ENCODE measurements at regions not wholly inside any gene's neighbourhood (a gene's known extent, or its start where the extent isn't known, plus 50 kb on each side); places are given as distances from the start of the nearest gene placed in this dataset.

GRCh38 chr12:24014240-24014639 lies 64.8 kb upstream of the SOX5 start:
- Mint-ChIP-seq H3K4me1 (peaks cover 41% of the 10 kb centered on the region), H3K27ac (peak overlapping the region; percentile 90), H3K4me3 (no peak overlapping the region), H3K36me3 (peaks cover 14% of the 10 kb centered on the region), H3K9me3 (peaks cover 11% of the 10 kb centered on the region), H3K27me3 (ENCODE audit: insufficient read depth, low read depth) (peaks cover 3% of the 10 kb centered on the region)
- Histone ChIP-seq H3K27ac (peak overlapping the region; percentile 83), H3K79me2 (ENCODE audit: low read depth) (no peaks in the 10 kb centered on the region), H3K4me1 (peaks cover 49% of the 10 kb centered on the region), H3K36me3 (no peaks in the 10 kb centered on the region), H3K9ac (no peak overlapping the region), H3K4me2 (peak overlapping the region; percentile 71), H3K9me3 (ENCODE audit: low read depth) (no peaks in the 10 kb centered on the region), H3K27me3 (no peaks in the 10 kb centered on the region), H3K4me3 (peak overlapping the region; percentile 13), H2AFZ (replicated peaks) (no peak overlapping the region), H3F3A (ENCODE audit: low read depth) (peaks cover 47% of the 10 kb centered on the region), H4K20me1 (ENCODE audit: low read depth) (no peaks in the 10 kb centered on the region)
- DNase-seq (ENCODE audit: low spot score), result peak; percentile 60
- TF ChIP-seq CTCF (IDR thresholded peaks at IDR 0.05) (no peak), EZH2 (IDR thresholded peaks at IDR 0.05) (no peak), EZH2phosphoT487 (IDR thresholded peaks at IDR 0.05) (no peak)

DNA sequence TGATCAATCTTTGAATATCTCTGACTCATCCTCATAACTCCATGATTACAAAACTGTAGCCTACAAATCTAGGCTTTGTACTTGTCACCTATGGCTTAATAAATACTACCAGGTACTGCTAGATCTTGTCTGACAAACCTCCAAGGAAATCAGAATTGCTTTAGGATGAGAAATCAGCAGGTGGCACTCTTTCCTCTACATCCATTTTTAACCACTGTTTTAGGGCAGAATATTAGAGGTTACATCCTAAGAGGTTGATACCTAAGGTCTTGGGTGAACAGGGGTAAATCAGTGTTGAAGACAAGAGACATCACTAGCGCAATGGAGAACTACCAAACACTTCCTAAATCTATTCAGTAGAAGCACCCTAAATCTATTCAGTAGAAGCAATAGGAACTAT lies 63.1 kb upstream of the SOX5 start:
- Histone ChIP-seq H2AFZ (replicated peaks) (no peak overlapping the region), H3K9me3 (ENCODE audit: low read depth) (no peaks in the 10 kb centered on the region), H4K20me1 (ENCODE audit: low read depth) (no peaks in the 10 kb centered on the region), H3K9ac (no peak overlapping the region), H3K4me1 (peaks cover 49% of the 10 kb centered on the region), H3K79me2 (ENCODE audit: low read depth) (no peaks in the 10 kb centered on the region), H3F3A (ENCODE audit: low read depth) (peaks cover 61% of the 10 kb centered on the region), H3K36me3 (no peaks in the 10 kb centered on the region), H3K4me2 (no peak overlapping the region), H3K27ac (peak overlapping the region; percentile 83), H3K4me3 (no peak overlapping the region), H3K27me3 (no peaks in the 10 kb centered on the region)
- Mint-ChIP-seq H3K27me3 (ENCODE audit: insufficient read depth, low read depth) (no peaks in the 10 kb centered on the region), H3K9me3 (peaks cover 4% of the 10 kb centered on the region), H3K27ac (no peak overlapping the region), H3K4me3 (no peak overlapping the region), H3K4me1 (peaks cover 38% of the 10 kb centered on the region), H3K36me3 (peaks cover 9% of the 10 kb centered on the region)
- DNase-seq (ENCODE audit: low spot score), result no peak
- TF ChIP-seq EZH2 (IDR thresholded peaks at IDR 0.05), result no peak
- peak; percentile 18 for TF ChIP-seq CTCF (IDR thresholded peaks at IDR 0.05)

DNA sequence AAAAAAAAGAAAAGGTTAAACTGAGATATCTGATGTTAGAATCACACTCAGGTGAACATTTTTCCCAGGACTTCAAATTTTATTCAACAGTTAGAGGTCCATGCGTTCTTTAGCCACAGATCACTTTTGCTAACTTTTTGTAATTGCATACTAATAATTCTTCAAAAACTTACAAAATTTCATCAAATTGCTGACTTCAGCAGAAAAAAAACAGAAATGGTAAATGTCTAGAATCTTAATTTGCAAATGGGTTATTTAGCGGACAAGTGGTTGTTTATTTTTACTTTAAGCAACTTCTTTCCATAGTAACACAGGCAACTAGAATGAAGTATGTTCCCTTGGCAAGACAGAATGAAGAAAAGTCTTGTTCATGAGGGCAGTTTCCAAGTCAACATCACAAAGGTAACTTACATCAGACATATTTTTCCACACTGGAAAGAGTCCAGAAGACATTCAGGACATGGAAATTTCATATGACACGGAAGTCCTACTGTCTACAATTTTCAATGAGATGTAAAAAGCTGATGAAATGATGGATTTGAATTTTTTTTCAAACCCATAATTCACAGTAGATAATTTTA lies 62.5 kb upstream of the SOX5 start:
- H4K20me1 ChIP-seq (ENCODE audit: low read depth), result no peaks in the 10 kb centered on the region
- peaks cover 48% of the 10 kb centered on the region for H3K4me1 ChIP-seq
- peaks cover 60% of the 10 kb centered on the region for H3F3A ChIP-seq (ENCODE audit: low read depth)
- Mint-ChIP-seq H3K9me3 (peaks cover 4% of the 10 kb centered on the region), H3K27ac (no peak overlapping the region), H3K36me3 (peaks cover 9% of the 10 kb centered on the region), H3K27me3 (ENCODE audit: insufficient read depth, low read depth) (no peaks in the 10 kb centered on the region), H3K4me3 (no peak overlapping the region), H3K4me1 (peaks cover 38% of the 10 kb centered on the region)
- no peaks in the 10 kb centered on the region for H3K9me3 ChIP-seq (ENCODE audit: low read depth)
- no peak overlapping the region for H3K4me2 ChIP-seq
- H3K27ac ChIP-seq, result no peak overlapping the region
- no peaks in the 10 kb centered on the region for H3K79me2 ChIP-seq (ENCODE audit: low read depth)
- H3K9ac ChIP-seq, result no peak overlapping the region
- DNase-seq (ENCODE audit: low spot score), result no peak
- H3K4me3 ChIP-seq, result no peak overlapping the region
- H2AFZ ChIP-seq (replicated peaks), result no peak overlapping the region
- no peaks in the 10 kb centered on the region for H3K36me3 ChIP-seq
- no peak for TF ChIP-seq EZH2phosphoT487 (IDR thresholded peaks at IDR 0.05)
- no peak for TF ChIP-seq CTCF (IDR thresholded peaks at IDR 0.05)
- TF ChIP-seq EZH2 (IDR thresholded peaks at IDR 0.05), result no peak
- no peaks in the 10 kb centered on the region for H3K27me3 ChIP-seq

All from neural progenitor cell (in vitro differentiated cells).